SK-MEL-5 (cell line): ENCODE measurements at regions not wholly inside any gene's neighbourhood (a gene's known extent, or its start where the extent isn't known, plus 50 kb on each side); places are given as distances from the start of the nearest gene placed in this dataset.

Experiments
- DNase-seq: peaks from one replicate; pipeline ENCODE4 v3.0.0-alpha.2; 2016; ENCODE audit warnings: low read depth, low spot score
- in situ Hi-C: cut with HindIII; loops from 2 replicates; pipeline ENCODE4 v1.10.0; 2016; ENCODE audit warnings: low sequenced_read_pairs, high pct_unique_total_duplicates, low pct_unique_long_range_greater_than_20kb

DNA sequence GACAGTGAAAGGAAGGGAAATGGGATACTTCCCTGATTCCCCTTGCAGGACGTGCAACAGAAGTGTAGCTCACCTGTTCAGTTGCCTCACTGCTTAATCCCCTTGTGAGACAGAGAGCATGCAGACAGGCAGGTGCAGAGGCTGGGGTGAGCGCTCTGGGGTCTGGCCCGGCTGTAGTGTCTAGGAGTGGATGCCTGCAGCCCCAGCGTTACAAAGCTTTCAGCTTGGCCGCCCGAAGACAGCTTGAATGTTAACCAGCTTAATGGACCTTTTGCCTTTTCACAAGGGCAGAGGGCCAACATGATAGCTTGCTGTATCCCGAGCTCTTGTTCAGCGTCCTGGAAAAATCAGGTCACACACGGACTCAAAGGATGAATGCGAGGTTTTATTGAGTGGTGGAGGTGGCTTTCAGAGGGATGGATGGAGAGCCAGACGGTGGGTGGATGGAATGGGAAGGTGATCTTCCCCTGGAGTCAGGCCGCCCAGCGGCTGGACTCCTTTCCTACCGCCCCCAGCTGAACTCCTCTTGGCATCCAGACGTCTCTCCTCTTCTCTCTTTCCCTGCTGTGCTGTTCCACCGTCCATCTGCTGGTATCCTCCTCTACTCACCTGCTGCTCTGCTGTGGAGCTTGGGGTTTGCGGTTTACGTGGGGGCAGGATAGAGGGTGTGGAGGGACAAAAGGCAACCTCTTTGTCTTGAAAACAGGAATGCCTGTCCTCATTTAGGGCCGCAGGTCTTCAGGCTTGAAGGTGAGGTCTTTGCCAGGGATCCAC lies 86.2 kb upstream of the RESF1 start:
- no peak for DNase-seq
- in situ Hi-C loops, result no loop called here

DNA sequence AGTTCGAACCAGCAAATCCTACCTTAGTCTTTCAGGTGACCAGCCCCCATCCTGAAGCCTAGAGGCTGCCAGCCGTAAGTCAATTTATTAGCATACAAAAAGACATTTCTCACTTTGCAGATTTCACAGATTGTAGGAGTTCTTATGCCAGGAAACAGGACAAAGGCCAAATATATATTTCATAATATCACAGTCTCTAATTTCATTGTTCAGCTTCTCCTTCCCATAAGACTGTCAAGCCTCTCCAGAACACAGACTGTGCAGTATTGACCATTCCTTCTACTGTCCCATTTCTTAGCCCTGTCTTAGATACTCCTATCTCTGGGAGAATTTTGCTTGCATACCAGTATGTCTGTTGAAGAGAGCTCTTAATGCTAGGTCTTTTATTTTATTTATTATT lies 89.2 kb upstream of the RESF1 start:
- no peak for DNase-seq
- in situ Hi-C loops, result no loop called here

DNA sequence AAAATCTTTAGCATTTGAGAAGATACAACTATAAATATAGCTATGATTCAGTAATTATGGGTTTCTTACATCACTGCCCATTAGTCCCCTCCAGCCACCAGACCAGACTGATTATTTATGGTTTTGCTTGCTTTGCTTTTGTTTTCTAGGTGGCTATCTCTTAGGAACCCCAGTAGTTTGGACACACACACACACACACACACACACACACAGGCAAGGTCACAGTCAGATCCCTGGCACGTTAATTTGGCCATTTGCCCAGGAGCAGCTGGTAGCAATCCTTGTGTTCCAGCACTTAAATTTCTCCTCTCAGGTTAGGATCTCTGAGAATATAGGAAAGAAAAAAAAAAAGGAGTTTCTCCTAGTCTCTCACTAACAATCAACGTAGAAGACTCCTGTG lies 90.2 kb upstream of the RESF1 start:
- in situ Hi-C loops, result no loop called here
- DNase-seq, result no peak

DNA sequence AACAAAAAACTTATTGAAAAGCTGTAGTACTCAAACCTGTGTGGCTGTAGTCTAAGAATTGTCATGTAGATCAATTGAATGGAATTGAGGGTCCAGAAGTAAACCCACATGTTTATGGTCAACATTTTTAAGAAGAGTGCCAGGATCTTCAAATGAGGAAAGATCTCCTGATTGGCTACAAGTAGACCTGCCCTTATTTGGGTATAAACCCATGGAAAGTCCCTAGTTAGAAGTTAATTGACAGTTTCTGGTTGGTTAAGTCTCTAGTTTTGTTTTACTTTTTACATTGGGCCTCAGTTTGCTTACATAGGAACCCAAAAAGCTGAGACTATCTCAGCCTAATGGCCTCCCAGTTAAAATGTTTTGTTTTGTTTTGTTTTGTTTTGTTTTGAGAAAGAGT lies 91.9 kb upstream of the RESF1 start:
- DNase-seq, result no peak
- in situ Hi-C loops, result no loop called here

DNA sequence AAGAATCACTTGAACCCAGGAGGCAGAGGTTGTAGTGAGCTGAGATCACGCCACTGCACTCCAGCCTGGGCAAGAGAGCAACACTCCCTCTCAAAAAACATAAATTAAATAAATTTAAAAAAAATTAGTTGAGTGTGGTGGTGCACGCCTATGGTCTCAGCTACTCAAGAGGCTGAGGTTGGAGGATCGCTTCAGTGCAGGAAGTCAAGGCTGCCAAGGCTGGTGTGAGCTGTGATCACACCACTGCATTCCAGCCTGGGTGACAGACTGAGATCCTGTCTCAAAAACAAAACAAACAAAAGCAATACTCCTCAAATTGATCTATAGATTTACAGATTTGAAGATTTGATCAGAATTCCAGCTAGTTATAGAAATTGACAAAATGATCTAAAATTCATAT lies 92.7 kb upstream of the RESF1 start:
- in situ Hi-C loops, result no loop called here
- no peak for DNase-seq

DNA sequence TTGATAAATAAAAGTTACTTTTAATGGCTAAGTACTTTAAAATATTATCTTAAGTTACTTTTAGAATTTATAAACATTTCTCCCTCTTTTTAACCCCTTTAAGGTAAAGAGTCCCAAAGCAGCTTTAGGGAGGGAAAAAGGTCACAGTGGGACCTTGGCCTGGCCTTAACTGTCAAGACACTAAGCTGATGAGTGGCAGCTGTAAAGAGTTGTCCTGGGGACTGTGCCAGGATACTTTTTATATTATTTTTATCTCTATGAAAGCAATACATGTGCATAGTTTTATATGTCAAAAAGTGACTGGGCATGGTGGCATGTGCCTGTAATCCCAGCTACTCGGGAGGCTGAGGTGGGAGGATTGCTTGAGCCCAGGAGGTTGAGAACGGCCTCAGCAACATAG lies 94.2 kb upstream of the RESF1 start:
- no peak for DNase-seq
- in situ Hi-C loops, result no loop called here

DNA sequence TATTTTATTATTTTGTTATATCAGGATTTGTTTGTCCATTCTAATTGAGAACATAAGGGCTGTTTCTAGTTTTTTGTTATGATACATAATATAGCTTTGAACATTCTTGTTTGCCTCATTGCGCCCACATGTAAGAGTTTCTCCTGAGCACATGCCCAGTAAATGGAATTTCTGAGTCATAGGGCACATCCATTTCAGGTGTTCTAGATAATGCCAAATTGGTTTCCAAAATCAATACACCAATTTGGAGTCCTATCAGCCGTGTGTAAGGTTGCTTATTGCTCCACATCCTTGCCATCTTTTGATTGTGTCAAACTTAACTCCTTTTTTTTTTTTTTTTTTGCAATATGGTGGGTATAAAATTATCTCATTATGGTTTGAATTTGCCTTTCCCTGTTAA lies 97.9 kb upstream of the RESF1 start:
- no peak for DNase-seq
- in situ Hi-C loops, result no loop called here

DNA sequence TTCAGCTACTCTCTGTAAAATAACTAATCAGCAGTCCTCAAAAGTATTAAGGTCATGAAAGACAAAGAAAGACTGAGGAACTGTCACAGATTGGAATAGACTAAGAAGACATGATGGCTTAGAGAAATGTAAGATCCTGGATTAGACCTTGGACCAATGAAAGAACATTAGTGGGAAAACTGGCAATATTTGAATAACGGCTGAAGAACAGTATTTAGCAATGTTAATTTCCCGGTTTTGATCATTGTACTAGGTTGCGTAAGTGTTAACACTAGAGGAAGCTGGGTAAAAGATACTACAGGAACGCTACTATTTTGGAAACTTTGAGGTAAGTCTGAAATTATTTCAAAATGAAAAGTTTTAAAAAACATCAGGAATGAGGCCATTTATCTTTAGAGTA lies 98.8 kb upstream of the RESF1 start:
- in situ Hi-C loops, result no loop called here
- no peak for DNase-seq

DNA sequence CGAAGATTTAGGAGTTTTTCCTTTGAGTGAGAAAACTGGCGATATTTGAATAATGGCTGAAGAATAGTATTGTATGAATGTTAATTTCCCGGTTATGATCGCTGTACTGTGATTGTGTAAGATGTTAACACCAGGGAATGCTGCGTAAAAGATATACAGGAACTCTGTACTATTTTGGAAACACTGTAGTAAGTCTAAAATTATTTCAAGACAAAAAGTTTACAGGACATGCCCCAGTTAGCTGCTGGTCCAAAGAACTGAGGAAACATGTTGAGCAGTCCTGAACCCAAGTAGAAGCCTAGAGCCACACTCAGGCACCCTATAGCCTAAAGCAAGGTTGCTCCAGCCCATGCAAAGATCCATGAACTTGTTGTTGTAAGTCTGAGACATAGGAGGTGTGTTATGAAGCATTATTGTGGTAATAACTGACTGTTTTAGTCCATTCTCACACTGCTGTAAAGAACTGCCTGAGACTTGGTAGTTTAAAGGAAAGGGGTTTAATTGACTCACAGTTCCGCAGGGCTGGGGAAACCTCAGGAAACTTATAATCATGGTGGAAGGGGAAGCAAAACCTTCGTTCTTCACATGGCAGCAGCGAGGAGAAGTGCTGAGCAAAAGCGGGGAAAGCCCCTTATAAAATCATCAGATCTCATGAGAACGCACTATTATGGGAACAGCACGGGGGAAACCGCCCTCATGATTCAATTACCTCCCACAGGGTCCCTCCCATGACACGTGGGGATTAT lies 99.8 kb upstream of the RESF1 start:
- in situ Hi-C loops, result no loop called here
- DNase-seq, result no peak

DNA sequence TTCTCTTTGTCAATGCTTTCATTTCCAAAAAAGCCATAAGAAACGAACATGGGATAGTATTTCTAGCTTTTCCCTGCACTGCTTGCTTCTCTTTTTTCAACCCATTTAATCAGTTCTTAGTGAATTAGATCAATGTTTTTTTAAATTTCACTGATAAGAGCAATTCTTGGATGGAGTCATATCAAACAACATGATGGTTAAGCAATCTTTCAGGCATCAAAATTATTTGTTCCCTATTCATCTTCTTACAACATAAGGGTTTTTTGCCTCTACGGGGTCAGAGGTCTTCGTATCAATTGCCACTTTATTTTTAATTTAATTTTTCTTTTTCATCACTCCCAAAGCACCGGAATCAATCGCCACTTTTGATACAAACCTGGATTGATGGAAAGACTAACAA lies 103.8 kb upstream of the RESF1 start:
- DNase-seq, result no peak
- in situ Hi-C loops, result no loop called here

DNA sequence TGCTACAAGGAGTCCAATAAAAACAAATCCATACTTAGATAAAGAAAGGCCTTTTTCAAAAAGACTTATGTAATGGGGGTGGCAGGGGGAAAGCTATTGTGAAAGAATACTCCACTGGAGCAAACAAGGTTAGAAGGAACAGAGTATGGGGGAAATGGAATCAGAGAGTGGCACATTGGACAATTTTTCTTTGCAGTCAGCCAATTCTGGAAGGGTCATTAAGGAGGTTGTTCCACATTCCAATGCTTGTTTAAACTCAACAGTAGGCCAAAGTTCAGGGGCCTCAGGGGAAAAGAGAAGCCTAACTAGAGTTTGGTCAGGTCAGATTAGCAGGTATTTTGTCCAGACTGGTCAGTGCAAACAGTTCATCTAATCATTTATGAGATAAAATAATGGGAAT lies 105.2 kb upstream of the RESF1 start:
- no peak for DNase-seq
- in situ Hi-C loops, result no loop called here

DNA sequence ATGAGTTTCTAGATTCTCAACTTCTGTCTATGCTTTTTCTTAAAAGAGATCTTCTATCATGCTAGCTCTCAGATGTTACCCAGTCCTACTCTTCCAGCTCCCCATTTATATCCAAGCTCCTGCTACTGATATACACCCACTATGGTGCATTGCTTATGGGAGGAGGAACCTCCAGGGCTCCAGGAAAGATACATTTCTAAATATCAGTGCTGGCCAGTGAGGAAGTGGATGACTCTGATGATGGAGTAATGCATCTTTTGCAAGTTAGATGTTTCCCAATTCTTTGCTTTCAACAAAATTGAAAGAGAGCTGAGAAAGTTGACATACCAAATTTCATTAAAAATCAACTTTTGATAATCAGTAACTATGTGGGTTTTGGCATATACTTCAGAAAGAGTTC lies 105.7 kb upstream of the RESF1 start:
- DNase-seq, result no peak
- in situ Hi-C loops, result no loop called here

DNA sequence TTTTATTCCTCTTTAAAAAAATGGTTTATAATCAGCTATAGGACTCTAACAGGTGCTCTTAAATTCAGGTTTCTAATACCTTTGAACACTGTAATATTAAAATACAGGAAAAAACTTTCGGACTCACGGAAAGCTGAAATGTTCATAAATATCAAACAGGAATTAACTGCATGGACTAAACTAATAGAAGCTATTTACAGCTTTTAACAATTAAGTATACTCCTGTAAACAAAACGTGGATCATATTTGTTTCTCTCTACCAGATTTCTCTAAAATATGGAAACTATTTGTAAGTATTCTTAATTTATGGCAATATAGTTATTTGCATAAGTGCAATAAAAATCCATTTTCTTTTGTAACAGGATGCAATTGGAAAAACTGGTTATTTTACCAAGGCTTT lies 108.9 kb upstream of the RESF1 start:
- no peak for DNase-seq
- in situ Hi-C loops, result no loop called here

DNA sequence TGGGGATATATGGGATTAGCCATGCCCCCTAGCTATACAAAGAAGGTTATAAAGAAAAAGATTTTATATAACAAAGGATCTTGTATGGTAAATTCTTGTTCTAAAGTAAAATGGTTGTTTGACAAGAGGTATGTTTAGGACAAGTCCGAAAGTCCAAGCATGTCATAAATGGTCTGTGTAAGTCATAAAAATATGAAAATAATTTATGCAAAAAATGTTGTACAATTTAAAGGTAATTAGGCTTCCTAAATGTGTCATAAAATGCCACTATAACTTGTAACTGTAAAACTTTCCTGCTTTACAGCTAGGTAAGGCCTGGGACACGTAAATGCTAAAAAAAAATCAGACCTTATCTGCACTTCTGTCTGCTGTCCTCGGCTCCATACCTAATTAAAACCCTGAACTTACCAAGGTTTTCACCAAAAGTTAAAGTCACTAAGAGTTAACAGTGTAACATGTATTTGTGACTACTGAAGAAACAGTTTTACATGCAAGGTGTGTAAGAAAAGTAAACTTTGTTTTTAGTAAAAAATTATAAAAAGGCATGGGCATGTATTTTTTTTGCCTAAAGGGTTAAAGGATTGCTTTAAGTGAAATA lies 110.0 kb upstream of the RESF1 start:
- in situ Hi-C loops, result no loop called here

DNA sequence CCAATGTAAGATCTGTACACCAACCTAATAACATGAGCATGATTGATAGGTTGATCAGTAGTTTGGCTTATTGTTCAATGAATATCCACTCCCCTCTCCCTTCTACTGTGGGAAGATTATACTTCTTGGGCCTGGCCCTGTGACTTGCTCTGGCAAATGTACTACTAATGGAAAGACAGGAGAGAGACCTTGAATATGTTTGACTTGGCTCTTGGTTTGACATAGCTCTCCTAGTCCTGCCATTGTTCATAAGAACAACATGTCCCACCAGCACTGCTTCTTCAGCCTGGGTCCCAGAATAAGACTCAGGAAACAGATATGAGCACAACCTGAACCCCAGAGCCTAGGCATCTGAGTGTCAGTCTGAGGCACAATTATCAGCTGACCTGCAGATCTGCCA lies 112.8 kb upstream of the RESF1 start:
- in situ Hi-C loops, result no loop called here
- no peak for DNase-seq

More for the DNA sequence above, 110.0 kb upstream of the RESF1 start:
- DNase-seq, result no peak

DNA sequence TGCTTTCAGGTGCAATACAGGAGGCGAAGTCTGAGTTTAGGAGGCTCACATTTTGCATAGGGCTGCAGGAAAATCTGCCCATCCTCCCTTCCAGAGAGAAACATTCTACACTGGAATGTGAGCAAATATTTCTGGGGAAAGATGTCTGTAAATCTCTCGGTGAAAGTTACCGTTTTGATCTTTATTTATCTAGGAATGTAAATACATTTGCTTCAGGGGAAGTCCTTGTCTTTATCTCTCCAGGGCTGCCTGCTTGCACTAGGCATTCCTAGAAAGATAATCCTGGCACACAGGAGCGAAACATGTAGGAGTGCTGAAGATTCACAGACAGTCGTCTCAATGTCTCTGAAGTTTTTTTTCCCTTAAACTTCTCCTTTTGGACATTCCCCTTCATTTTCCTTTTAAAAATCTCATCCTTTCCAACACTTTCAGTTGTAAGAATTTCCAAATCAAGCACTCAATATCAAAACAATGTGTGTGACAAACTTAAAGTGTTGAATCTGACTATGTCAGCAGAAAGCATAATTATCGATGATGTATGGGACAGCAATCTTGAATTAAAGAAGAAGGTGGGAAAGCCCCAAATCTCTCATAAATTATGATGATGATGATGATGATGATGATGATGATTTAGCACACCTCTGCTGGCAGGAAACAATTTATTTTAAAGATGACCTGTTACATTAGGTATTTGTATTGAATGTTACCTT lies 113.4 kb upstream of the RESF1 start:
- DNase-seq, result no peak
- in situ Hi-C loops, result no loop called here

DNA sequence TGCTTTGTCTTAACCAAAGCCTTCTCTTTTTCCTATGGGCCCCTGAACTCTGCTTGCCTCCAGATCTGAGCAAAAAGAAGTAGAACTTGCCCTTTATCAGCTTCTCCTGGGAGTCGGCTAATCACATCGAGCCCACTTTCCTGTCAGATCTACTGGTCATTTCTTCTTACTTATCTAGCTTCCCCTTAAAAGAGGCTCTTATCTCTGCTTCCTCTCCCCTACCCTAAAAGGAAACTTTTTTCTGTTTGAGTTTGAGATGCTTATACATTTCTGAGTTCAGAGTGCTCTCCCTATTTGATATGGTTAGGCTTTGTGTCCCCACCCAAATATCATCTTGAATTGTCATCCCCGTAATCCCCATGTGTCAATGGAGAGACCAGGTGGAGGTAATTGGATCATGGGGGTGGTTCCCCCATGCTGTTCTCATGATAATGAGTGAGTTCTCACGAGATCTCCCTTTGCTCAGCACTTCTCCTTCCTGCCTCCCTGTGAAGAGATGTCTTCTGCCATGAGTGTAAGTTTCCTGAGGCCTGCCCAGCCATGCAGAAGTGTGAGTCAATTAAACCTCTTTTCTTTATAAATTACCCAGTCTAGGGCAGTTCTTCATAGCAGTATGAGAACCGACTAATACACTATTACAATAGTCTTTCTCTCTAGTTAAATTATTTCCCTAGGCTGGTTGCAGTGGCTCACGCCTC lies 114.7 kb upstream of the AMN1 start:
- no peak for DNase-seq
- in situ Hi-C loops, result no loop called here

DNA sequence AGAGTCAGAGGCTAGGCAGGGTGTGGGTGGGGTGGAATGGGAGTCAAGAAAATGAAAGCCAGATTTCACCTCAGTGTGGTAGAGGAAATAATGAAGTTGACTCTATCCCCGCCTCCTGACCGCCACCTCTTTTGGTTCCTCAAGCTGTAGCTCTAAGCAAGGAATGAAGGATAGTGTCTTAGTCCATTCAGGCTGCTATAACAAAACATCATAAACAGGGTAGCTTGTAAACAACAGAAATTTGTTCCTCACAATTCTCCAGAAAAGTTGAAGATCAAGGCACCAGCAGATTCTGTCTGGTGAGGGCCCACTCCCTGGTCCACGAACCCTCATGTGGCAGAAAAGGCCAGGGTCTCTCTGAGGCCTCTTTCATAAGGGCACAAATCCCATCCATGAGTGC lies 109.1 kb upstream of the AMN1 start:
- in situ Hi-C loops, result no loop called here

More for the DNA sequence above, 109.1 kb upstream of the AMN1 start:
- no peak for DNase-seq
